Testis (tissue), 2 donors: ENCODE measurements at regions not wholly inside any gene's neighbourhood (a gene's known extent, or its start where the extent isn't known, plus 50 kb on each side); places are given as distances from the start of the nearest gene placed in this dataset.

Experiments used
- DNase-seq: peaks from one replicate; pipeline ENCODE4 v3.0.0-alpha.2; 2019
- H3K27ac ChIP-seq, 2 donors: fragments of 200-600 bp; sonication (generic); one replicate each; pipeline ENCODE4 v1.5.1; 2019
- H3K27me3 ChIP-seq: fragments of 200-600 bp; sonication (generic); one replicate; pipeline ENCODE4 v1.5.1; 2019
- H3K36me3 ChIP-seq: fragments of 200-600 bp; sonication (generic); one replicate; pipeline ENCODE4 v1.5.1; 2017; ENCODE audit warnings: low read depth; ENCODE audit errors: missing control alignments
- H3K4me1 ChIP-seq: fragments of 200-600 bp; sonication (generic); one replicate; pipeline ENCODE4 v1.5.1; 2019
- H3K4me3 ChIP-seq, 2 donors: fragments of 200-600 bp; sonication (generic); one replicate each; pipeline ENCODE4 v1.5.1; 2017 to 2019
- H3K9me3 ChIP-seq: fragments of 200-600 bp; sonication (generic); one replicate; pipeline ENCODE4 v1.5.1; 2017
- POLR2A ChIP-seq: fragments of 450-650 bp; IDR thresholded peaks from one replicate; pipeline ENCODE4 v1.6.1; 2017; ENCODE audit warnings: antibody characterized with exemption, mild to moderate bottlenecking, moderate library complexity
- WGBS, 2 donors: methylation state at CpG; one replicate each; pipeline ENCODE4 v1.1.5; 2018; 5-methylcytosine and 5-hydroxymethylcytosine counted together
- intact Hi-C: fragments of 100-400 bp; cut with DNase I; formaldehyde crosslinking; loops from one replicate; pipeline ENCODE4 v1.15.1; 2023; ENCODE audit warnings: low total_unique reads
- TF ChIP-seq, protein P1 (sequence below), 3 experiments: fragments of 450-650 bp in 2 of 3; fragments of 200-600 bp in 1 of 3; sonication (generic) in 1 of 3; IDR thresholded peaks; one replicate each; pipeline ENCODE4 v1.5.1; 2016 to 2019; ENCODE audit warnings: antibody characterized with exemption in 3 of 3, mild to moderate bottlenecking in 2 of 3, moderate library complexity in 1 of 3

DNA sequence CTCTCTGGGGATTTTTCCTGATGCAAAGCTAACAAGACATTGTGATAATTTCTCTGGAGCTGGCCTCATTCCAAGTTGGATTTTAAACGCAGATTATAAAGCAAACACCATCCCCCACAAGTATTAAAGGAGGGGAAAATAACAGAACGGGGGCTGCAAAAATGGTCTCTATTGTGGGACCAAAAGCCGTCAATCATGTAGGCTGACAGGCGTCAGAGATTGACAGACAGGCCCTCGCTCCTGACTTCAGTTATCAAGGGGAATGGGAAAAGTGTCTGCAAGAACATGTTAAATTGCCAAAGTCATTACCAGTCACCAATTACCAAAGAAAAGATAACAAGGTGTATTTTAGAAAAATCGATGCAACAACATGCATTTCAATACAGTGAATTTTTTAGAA is 307.4 kb upstream of the POU3F1 start:
- Histone ChIP-seq H3K9me3 (no peaks in the 10 kb centered on the region), H3K4me3 (no peak overlapping the region), H3K4me1 (no peaks in the 10 kb centered on the region), H3K27ac (no peak overlapping the region), H3K36me3 (no peaks in the 10 kb centered on the region), H3K27me3 (no peaks in the 10 kb centered on the region)
- DNase-seq, result no peak
- intact Hi-C loops, result no loop called here
- TF ChIP-seq, protein P1, sequence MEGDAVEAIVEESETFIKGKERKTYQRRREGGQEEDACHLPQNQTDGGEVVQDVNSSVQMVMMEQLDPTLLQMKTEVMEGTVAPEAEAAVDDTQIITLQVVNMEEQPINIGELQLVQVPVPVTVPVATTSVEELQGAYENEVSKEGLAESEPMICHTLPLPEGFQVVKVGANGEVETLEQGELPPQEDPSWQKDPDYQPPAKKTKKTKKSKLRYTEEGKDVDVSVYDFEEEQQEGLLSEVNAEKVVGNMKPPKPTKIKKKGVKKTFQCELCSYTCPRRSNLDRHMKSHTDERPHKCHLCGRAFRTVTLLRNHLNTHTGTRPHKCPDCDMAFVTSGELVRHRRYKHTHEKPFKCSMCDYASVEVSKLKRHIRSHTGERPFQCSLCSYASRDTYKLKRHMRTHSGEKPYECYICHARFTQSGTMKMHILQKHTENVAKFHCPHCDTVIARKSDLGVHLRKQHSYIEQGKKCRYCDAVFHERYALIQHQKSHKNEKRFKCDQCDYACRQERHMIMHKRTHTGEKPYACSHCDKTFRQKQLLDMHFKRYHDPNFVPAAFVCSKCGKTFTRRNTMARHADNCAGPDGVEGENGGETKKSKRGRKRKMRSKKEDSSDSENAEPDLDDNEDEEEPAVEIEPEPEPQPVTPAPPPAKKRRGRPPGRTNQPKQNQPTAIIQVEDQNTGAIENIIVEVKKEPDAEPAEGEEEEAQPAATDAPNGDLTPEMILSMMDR (IDR thresholded peaks at IDR 0.05), result no peak
- no peak for TF ChIP-seq POLR2A
- WGBS, 2 donors, result 75% methylated on average over 6 of the region's 6 CpGs

DNA sequence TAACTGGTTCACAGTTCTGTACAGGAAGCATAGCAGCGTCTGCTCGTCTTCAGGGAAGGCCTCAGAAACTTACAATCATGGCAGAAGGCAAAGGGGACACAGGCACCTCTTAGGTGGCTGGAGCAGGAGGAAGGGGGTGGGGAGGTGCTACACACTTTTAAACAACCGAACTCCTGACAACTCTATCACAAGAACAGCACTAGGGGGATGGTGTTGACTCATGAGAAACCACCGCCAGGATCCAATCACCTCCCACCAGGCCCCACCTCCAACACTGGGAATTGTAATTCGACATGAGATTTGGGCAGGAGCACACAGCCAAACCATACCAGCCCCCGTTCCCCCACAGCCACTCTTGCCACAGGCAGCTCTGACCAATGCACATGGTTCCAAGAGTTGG is 306.3 kb upstream of the POU3F1 start:
- 61 to 69% methylated on average over 6 of the region's 6 CpGs for WGBS, 2 donors
- TF ChIP-seq POLR2A, result no peak
- TF ChIP-seq, protein P1 (IDR thresholded peaks at IDR 0.05), result no peak
- H3K36me3 ChIP-seq, result no peaks in the 10 kb centered on the region
- no peaks in the 10 kb centered on the region for H3K27me3 ChIP-seq
- no peak overlapping the region for H3K27ac ChIP-seq
- intact Hi-C loops, result no loop called here
- H3K9me3 ChIP-seq, result no peaks in the 10 kb centered on the region
- DNase-seq, result no peak
- H3K4me1 ChIP-seq, result no peaks in the 10 kb centered on the region
- no peak overlapping the region for H3K4me3 ChIP-seq

DNA sequence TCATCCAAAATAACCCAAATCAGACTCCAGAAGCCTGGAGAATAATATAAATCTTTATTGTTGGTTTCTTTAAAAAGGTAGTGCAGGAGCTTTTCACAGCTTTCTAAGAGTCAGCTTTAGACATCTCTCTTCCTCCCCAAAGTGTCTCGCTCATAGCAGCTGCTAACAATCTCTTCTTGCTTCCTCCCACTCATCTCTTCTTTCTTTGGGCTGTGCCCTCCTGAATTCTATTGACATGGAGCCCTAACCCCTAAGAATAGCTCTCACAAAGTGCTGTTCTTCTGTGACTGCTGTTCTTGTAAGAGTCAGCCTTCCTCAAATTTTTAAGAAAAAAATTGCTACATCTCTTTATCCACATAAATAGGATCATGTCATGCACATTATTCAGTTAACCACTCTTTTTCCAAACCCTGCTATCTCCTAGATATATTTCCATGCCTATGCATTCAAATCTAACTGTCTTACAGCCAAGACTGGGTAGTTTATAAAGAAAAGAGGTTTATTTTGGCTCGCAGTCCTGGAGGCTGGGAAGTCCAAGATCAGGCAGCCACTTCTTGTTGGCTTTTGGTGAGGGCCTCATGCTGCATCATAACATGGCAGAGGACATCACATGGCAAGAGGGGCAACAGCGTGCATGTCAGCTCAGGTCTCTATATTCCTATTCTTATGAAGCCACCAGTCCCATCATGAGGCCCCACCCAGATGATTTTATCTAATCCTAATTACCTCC is 301.0 kb upstream of the POU3F1 start:
- H3K27ac ChIP-seq, result no peak overlapping the region
- no peaks in the 10 kb centered on the region for H3K36me3 ChIP-seq
- intact Hi-C loops, result no loop called here
- H3K4me3 ChIP-seq, result no peak overlapping the region
- H3K9me3 ChIP-seq, result no peaks in the 10 kb centered on the region
- no peak for TF ChIP-seq POLR2A
- TF ChIP-seq, protein P1 (IDR thresholded peaks at IDR 0.05), result no peak
- no peaks in the 10 kb centered on the region for H3K27me3 ChIP-seq
- DNase-seq, result no peak
- H3K4me1 ChIP-seq, result no peaks in the 10 kb centered on the region
- WGBS, 2 donors, result 71 to 73% methylated on average over 3 of the region's 3 CpGs

DNA sequence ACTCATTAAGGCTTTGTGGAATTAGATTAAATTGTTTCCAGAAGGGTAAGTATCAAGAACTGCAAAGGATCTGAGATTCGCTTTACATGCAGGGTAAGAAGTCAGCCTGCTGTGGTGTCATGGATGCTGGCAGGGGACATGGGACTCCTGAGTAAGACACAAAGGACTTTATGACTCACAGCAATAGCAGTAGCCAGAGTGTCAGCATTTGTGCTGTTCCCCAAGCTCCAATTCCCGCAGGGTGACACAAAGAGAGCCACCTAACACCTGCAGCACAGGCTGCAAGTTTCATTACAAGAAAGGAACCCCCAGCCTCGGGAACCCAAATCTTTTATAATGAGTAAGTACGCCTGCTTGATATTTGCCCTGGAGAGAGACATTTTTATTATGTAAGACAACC is 298.1 kb upstream of the POU3F1 start:
- Histone ChIP-seq H3K36me3 (no peaks in the 10 kb centered on the region), H3K4me3 (no peak overlapping the region), H3K27me3 (no peaks in the 10 kb centered on the region), H3K27ac (no peak overlapping the region), H3K9me3 (no peaks in the 10 kb centered on the region), H3K4me1 (no peaks in the 10 kb centered on the region)
- intact Hi-C loops, result no loop called here
- no peak for TF ChIP-seq POLR2A
- TF ChIP-seq, protein P1 (IDR thresholded peaks at IDR 0.05), result no peak
- WGBS, 2 donors, result 77% methylated on average over 4 of the region's 4 CpGs
- no peak for DNase-seq

DNA sequence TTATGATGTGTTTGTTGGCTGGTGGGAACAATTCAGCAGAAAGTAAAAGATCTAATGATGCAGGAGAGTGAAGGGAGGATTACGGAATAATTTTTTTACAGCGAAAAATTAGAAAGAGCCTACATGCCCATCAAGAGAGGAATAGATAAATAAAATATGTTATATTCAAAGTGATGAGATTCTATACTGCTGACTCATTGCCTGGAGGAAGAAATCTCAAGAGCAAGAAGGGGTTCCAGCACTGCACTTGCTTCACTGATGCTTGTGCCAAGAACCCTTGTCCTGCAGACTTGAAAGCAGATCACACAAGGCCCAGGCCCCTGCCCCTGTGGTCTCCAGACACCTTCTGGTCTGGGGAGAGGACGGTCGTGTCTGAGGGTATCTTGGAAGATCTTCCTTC is 295.1 kb upstream of the POU3F1 start:
- Histone ChIP-seq H3K27me3 (no peaks in the 10 kb centered on the region), H3K4me3 (no peak overlapping the region), H3K36me3 (no peaks in the 10 kb centered on the region), H3K9me3 (no peaks in the 10 kb centered on the region), H3K27ac (no peak overlapping the region), H3K4me1 (no peaks in the 10 kb centered on the region)
- TF ChIP-seq, protein P1 (IDR thresholded peaks at IDR 0.05), result no peak
- no peak for TF ChIP-seq POLR2A
- WGBS, 2 donors, result 85 to 92% methylated on average over 4 of the region's 4 CpGs
- no peak for DNase-seq
- intact Hi-C loops, result no loop called here
